ENCODE measurements at regions not wholly inside any gene's neighbourhood (a gene's known extent, or its start where the extent isn't known, plus 50 kb on each side); places are given as distances from the start of the nearest gene placed in this dataset.

DNA sequence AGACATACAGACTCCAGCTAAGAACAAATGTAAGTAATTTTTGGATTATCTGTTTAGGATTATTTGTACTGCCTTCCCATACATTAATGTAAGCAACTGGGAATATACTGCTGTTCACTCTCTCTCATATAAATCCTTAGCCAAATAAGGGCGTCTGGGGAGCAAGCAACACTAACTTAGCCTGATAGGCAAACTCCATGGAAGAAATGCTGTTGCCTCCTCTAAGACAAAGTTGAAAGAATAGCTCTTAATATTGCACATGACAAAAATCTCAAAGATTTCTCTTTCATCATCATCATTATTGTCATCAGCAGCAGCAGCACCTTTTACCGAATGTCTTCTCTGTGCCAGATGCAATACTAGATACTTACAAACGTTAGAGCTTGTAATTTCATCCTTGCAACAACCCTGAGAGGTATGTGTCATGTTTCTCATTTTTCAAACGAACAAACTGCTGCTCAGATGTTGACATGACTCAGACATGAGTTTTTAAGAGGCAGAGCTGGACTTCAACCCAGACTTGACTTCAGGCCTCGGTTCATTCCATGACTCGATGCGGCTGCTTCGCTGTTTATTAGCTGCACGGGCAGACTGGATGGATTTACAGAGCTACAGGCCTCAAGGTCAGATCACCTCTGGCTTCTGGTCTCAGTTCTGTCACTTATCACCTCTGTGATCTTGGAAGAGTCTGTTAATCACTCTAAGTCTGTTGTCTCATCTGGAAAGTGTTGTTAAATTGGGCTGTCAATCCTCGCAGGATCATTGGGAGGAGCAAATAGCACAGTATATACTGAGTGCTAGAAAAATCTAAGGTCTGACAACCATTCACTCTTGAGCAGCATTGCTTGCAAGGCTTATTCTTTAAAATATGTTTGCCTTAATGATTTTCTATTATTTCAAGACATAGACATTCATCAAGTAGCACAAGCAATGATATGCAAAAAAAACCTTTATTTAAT, 126.3 kb upstream of the CELF2 start:
- ATAC-seq (peak; percentile 48), DNase-seq (no peak)
- TF ChIP-seq, protein P1, sequence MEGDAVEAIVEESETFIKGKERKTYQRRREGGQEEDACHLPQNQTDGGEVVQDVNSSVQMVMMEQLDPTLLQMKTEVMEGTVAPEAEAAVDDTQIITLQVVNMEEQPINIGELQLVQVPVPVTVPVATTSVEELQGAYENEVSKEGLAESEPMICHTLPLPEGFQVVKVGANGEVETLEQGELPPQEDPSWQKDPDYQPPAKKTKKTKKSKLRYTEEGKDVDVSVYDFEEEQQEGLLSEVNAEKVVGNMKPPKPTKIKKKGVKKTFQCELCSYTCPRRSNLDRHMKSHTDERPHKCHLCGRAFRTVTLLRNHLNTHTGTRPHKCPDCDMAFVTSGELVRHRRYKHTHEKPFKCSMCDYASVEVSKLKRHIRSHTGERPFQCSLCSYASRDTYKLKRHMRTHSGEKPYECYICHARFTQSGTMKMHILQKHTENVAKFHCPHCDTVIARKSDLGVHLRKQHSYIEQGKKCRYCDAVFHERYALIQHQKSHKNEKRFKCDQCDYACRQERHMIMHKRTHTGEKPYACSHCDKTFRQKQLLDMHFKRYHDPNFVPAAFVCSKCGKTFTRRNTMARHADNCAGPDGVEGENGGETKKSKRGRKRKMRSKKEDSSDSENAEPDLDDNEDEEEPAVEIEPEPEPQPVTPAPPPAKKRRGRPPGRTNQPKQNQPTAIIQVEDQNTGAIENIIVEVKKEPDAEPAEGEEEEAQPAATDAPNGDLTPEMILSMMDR (IDR thresholded peaks at IDR 0.05): no peak
- H3K9me3 ChIP-seq: no peaks in the 10 kb centered on the region
- no peaks in the 10 kb centered on the region for H3K4me1 ChIP-seq (ENCODE audit: low read depth)
- intact Hi-C loops (cut with DNase I, micrococcal nuclease): no loop called here
- no peak overlapping the region for H3K4me3 ChIP-seq
- no peaks in the 10 kb centered on the region for H3K36me3 ChIP-seq (ENCODE audit: low read depth)

DNA sequence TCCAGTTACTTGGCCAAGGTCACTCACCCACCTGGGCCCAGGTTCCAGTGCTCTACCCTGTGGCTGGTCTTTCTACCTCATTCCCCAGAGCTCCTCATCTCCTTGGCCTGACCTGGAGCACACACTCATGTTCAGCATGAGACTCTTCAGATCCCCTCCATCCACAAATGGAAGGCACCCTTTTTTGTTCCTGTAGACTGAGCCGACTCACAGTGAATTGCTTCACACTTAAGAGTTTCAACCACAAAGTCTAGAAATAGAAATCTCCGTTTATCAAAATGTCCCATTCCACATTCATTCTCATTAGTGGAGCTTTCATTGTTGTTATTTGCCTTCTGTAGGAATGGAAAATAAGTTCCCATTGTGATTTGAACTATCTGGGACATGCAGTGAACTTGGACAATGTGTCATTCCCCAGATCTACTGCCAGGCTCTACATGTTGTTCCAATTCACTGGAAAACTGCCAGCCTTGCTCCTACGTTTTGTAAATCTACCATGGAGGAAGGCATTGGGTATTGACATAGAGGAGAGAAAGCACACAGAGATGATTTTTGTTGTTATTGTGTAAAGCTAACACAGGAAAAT, 125.3 kb upstream of the CELF2 start:
- TF ChIP-seq, protein P1 (IDR thresholded peaks at IDR 0.05): no peak
- Histone ChIP-seq H3K36me3 (ENCODE audit: low read depth) (no peaks in the 10 kb centered on the region), H3K4me3 (no peak overlapping the region), H3K4me1 (ENCODE audit: low read depth) (no peaks in the 10 kb centered on the region), H3K9me3 (no peaks in the 10 kb centered on the region)
- ATAC-seq (no peak), DNase-seq (no peak)
- intact Hi-C loops (cut with DNase I, micrococcal nuclease): no loop called here

DNA sequence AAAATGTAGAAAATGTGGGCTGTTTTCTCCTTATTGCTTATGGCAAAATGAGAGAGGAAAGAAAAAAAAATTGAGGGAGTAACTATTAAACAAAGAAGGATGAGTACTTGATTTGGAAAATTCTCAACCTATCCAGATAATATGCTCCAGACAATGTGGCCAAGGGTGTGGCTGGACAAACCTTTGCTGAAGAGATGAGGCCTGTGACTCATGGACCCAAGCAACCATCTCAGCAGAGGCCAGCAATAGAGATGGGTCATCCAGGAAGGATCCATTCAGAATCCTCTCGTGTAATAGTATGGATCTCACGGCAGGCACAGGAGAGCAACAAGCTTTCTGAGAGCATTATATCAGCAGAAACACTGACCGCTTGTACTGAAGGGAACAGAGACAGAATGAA, 120.3 kb upstream of the CELF2 start:
- intact Hi-C loops (cut with DNase I, micrococcal nuclease): no loop called here
- DNase-seq (no peak), ATAC-seq (no peak)
- Histone ChIP-seq H3K9me3 (no peaks in the 10 kb centered on the region), H3K4me3 (no peak overlapping the region), H3K4me1 (ENCODE audit: low read depth) (no peaks in the 10 kb centered on the region), H3K36me3 (ENCODE audit: low read depth) (no peaks in the 10 kb centered on the region)
- TF ChIP-seq, protein P1 (IDR thresholded peaks at IDR 0.05): no peak

DNA sequence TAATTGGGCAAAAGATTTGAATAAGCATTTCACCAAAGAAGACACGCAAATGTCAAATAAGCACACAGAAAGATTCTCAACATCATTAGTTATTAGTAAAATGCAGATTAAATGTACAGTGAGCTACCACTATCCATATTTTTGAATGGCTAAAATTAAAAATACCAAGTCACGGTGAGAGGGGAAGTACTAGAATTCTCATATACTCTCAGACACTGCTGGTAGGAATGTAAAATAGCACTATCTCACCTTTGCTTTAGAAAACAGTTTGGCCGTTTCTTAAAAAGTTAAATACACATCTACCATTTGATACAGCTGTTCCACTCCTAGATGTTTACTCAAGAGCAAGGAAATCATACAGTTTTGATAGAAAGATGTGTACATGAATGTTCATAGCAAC, 115.8 kb upstream of the CELF2 start:
- TF ChIP-seq, protein P1 (IDR thresholded peaks at IDR 0.05): no peak
- intact Hi-C loops (cut with DNase I, micrococcal nuclease): no loop called here
- Histone ChIP-seq H3K4me1 (ENCODE audit: low read depth) (no peaks in the 10 kb centered on the region), H3K9me3 (no peaks in the 10 kb centered on the region), H3K4me3 (no peak overlapping the region), H3K36me3 (ENCODE audit: low read depth) (no peaks in the 10 kb centered on the region)
- ATAC-seq (no peak), DNase-seq (no peak)

DNA sequence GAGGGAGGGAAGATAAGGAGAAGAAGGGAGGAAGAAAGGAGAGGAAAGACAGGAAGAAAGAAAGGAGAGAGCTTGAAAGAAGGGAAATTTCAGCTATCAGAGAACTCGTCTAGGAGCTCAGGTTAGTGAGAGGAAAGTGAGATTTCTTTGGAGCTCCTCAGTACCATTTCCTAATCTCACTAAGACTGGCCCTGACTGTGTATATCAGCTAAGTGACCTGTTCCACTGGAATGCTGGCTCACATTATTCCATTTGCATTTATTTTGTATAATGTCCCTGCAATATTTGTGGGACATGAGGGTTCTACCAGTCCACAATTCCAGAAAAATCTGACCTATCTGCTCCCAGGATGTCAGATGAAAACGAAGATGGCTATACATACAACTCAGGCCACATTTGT, 114.7 kb upstream of the CELF2 start:
- intact Hi-C loops (cut with DNase I, micrococcal nuclease): no loop called here
- no peaks in the 10 kb centered on the region for H3K9me3 ChIP-seq
- H3K36me3 ChIP-seq (ENCODE audit: low read depth): no peaks in the 10 kb centered on the region
- no peak overlapping the region for H3K4me3 ChIP-seq
- TF ChIP-seq, protein P1 (IDR thresholded peaks at IDR 0.05): no peak
- ATAC-seq (no peak), DNase-seq (no peak)
- H3K4me1 ChIP-seq (ENCODE audit: low read depth): no peaks in the 10 kb centered on the region

Data from mucosa of descending colon (tissue), 3 donors.